Mammary epithelial cell (primary cell): ENCODE measurements at regions not wholly inside any gene's neighbourhood (a gene's known extent, or its start where the extent isn't known, plus 50 kb on each side); places are given as distances from the start of the nearest gene placed in this dataset.

Experiments
- CTCF ChIP-seq, 2 donors: IDR thresholded peaks in 1 of 2; conservative IDR thresholded peaks in 1 of 2; 2 replicates each; pipeline ENCODE4 v1.5.1; 2011 to 2012; ENCODE audit warnings: inconsistent platforms in 2 of 2, low read length in 2 of 2, mild to moderate bottlenecking in 2 of 2, control low read depth in 1 of 2, low read depth in 1 of 2; ENCODE audit not compliant: insufficient read depth in 1 of 2; ENCODE audit errors: extremely low read depth in 1 of 2
- EZH2 ChIP-seq: IDR thresholded peaks from 2 replicates; pipeline ENCODE4 v1.6.1; 2012; ENCODE audit warnings: low read length, inconsistent platforms, borderline replicate concordance

- TF ChIP-seq EZH2 (no peak), CTCF (conservative IDR thresholded peaks at IDR 0.05 in 1 of 2, IDR thresholded peaks at IDR 0.05 in 1 of 2; ENCODE audit: extremely low read depth in 1 of 2, insufficient read depth in 1 of 2, low read depth in 1 of 2, low read length in 2 of 2) (no peak)
These were observed 200.6 kb downstream of the EDEM1 start for GRCh38 chr3:5388091-5388490.
